ENCODE measurements at regions not wholly inside any gene's neighbourhood (a gene's known extent, or its start where the extent isn't known, plus 50 kb on each side); places are given as distances from the start of the nearest gene placed in this dataset.

DNA sequence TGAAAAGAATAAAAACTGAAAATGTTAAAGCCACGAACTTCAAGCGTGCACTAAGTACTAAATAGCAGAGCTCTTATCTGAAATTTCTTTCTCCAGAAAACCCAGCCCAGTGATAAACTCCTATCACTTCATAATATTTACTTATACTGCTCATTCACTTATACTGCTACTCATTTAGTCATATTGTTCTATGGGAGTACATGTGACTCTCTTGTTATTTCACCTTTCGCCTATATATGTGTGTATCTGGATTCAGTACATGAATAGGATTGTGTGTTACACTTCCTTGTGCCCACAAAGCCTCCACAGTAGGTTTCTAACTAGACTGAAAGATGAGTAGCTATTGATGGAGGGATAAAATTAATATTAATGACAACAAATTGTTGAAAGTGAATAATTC, 526.8 kb upstream of the GRAMD2B start:
- Histone ChIP-seq H3K9me1 (replicated peaks; ENCODE audit: control insufficient read depth, extremely low read depth, insufficient read depth, low read length) (no peaks in the 10 kb centered on the region), H2AFZ (ENCODE audit: low read depth, low read length) (no peak overlapping the region), H3K9ac (replicated peaks; ENCODE audit: extremely low read depth, insufficient read depth, low read length) (no peak overlapping the region), H3K9me3 (replicated peaks; ENCODE audit: control insufficient read depth, insufficient read depth, low read length) (no peaks in the 10 kb centered on the region), H3K4me1 (ENCODE audit: control insufficient read depth, extremely low read depth, insufficient read depth, low read length) (no peaks in the 10 kb centered on the region), H3K4me3 (replicated peaks in 1 of 3; ENCODE audit: insufficient read depth in 1 of 3, low read depth in 1 of 3, low read length in 3 of 3) (no peak overlapping the region), H3K36me3 (ENCODE audit: control insufficient read depth in 2 of 2, extremely low read depth in 1 of 2, insufficient read depth in 2 of 2, low read length in 2 of 2) (no peaks in the 10 kb centered on the region), H3K27me3 (ENCODE audit: control insufficient read depth in 2 of 2, insufficient read depth in 2 of 2, low read length in 2 of 2) (no peaks in the 10 kb centered on the region), H3K79me2 (ENCODE audit: control insufficient read depth, insufficient read depth, low read length) (no peaks in the 10 kb centered on the region), H3K27ac (ENCODE audit: insufficient read depth, low read depth, low read length) (no peak overlapping the region), H3K4me2 (ENCODE audit: insufficient read depth, low read length) (no peak overlapping the region), H4K20me1 (replicated peaks; ENCODE audit: control insufficient read depth, extremely low read depth, insufficient read depth, low read length) (no peaks in the 10 kb centered on the region)
- FAIRE-seq, result no peak
- dilution Hi-C loops (cut with MboI; ENCODE audit: extremely low pct_ligation_motif_present, low sequenced_read_pairs) (no loop called here), intact Hi-C loops (cut with micrococcal nuclease) (no loop called here)
- DNase-seq (ENCODE audit: low read depth, low spot score), result no peak
- CTCF ChIA-PET, result no interaction called here
- POLR2A ChIA-PET, result no interaction called here
- TF ChIP-seq GATA2 (IDR thresholded peaks at IDR 0.05; ENCODE audit: insufficient read depth, insufficient read length, low read depth, low read length) (no peak), POLR2A (IDR thresholded peaks at IDR 0.05; ENCODE audit: low read depth, low read length) (no peak)
- no TSS peak for BruUV-seq (replicated peaks)

DNA sequence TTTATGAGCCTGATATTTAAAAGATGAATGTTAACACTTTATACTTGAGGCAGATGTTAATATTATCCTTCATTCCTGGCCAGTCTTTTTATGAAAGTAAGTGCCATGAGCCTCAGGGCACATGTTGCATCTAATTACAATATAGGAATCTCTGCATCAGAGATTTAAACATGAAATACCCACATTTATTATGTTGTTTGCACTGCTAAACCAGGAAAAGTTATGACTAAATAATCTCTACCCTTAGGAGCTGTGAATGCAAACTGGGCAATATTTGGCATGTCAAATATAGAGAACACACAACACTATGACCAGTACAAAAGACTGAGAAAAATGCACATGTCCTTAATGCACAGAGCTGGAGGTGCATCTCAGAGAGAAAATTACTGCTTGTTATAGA, 526.1 kb upstream of the GRAMD2B start:
- ChIA-PET POLR2A (no interaction called here), CTCF (no interaction called here)
- Histone ChIP-seq H3K9ac (replicated peaks; ENCODE audit: extremely low read depth, insufficient read depth, low read length) (no peak overlapping the region), H4K20me1 (replicated peaks; ENCODE audit: control insufficient read depth, extremely low read depth, insufficient read depth, low read length) (no peaks in the 10 kb centered on the region), H3K9me1 (replicated peaks; ENCODE audit: control insufficient read depth, extremely low read depth, insufficient read depth, low read length) (no peaks in the 10 kb centered on the region), H3K27me3 (ENCODE audit: control insufficient read depth in 2 of 2, insufficient read depth in 2 of 2, low read length in 2 of 2) (no peaks in the 10 kb centered on the region), H3K4me3 (replicated peaks in 1 of 3; ENCODE audit: insufficient read depth in 1 of 3, low read depth in 1 of 3, low read length in 3 of 3) (no peak overlapping the region), H3K4me1 (ENCODE audit: control insufficient read depth, extremely low read depth, insufficient read depth, low read length) (no peaks in the 10 kb centered on the region), H3K79me2 (ENCODE audit: control insufficient read depth, insufficient read depth, low read length) (no peaks in the 10 kb centered on the region), H3K27ac (ENCODE audit: insufficient read depth, low read depth, low read length) (no peak overlapping the region), H3K36me3 (ENCODE audit: control insufficient read depth in 2 of 2, extremely low read depth in 1 of 2, insufficient read depth in 2 of 2, low read length in 2 of 2) (no peaks in the 10 kb centered on the region), H3K4me2 (ENCODE audit: insufficient read depth, low read length) (no peak overlapping the region), H2AFZ (ENCODE audit: low read depth, low read length) (no peak overlapping the region), H3K9me3 (replicated peaks; ENCODE audit: control insufficient read depth, insufficient read depth, low read length) (no peaks in the 10 kb centered on the region)
- intact Hi-C loops (cut with micrococcal nuclease) (no loop called here), dilution Hi-C loops (cut with MboI; ENCODE audit: extremely low pct_ligation_motif_present, low sequenced_read_pairs) (no loop called here)
- DNase-seq (ENCODE audit: low read depth, low spot score), result no peak
- no TSS peak for BruUV-seq (replicated peaks)
- FAIRE-seq, result no peak
- TF ChIP-seq POLR2A (IDR thresholded peaks at IDR 0.05; ENCODE audit: low read depth, low read length), result no peak
- TF ChIP-seq GATA2 (IDR thresholded peaks at IDR 0.05; ENCODE audit: insufficient read depth, insufficient read length, low read depth, low read length), result no peak
- TF ChIP-seq, protein P1, sequence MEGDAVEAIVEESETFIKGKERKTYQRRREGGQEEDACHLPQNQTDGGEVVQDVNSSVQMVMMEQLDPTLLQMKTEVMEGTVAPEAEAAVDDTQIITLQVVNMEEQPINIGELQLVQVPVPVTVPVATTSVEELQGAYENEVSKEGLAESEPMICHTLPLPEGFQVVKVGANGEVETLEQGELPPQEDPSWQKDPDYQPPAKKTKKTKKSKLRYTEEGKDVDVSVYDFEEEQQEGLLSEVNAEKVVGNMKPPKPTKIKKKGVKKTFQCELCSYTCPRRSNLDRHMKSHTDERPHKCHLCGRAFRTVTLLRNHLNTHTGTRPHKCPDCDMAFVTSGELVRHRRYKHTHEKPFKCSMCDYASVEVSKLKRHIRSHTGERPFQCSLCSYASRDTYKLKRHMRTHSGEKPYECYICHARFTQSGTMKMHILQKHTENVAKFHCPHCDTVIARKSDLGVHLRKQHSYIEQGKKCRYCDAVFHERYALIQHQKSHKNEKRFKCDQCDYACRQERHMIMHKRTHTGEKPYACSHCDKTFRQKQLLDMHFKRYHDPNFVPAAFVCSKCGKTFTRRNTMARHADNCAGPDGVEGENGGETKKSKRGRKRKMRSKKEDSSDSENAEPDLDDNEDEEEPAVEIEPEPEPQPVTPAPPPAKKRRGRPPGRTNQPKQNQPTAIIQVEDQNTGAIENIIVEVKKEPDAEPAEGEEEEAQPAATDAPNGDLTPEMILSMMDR (IDR thresholded peaks at IDR 0.05; ENCODE audit: extremely low read depth in 1 of 2, insufficient read depth in 1 of 2, low read depth in 1 of 2, low read length in 2 of 2), result no peak
- no peak for TF ChIP-seq POLR2AphosphoS5 (IDR thresholded peaks at IDR 0.05; ENCODE audit: insufficient read depth, low read depth, low read length)
- TF ChIP-seq, protein P2, sequence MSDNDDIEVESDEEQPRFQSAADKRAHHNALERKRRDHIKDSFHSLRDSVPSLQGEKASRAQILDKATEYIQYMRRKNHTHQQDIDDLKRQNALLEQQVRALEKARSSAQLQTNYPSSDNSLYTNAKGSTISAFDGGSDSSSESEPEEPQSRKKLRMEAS (IDR thresholded peaks at IDR 0.05; ENCODE audit: insufficient read depth, insufficient read length), result no peak
- no peak for TF ChIP-seq JUN (IDR thresholded peaks at IDR 0.05; ENCODE audit: borderline replicate concordance, insufficient read depth, insufficient read length, low read depth)
- TF ChIP-seq EZH2 (IDR thresholded peaks at IDR 0.05; ENCODE audit: borderline replicate concordance, low read depth, low read length, severe bottlenecking), result no peak

Data from endothelial cell of umbilical vein (primary cell).